HG03045 (cell line): ENCODE measurements at regions not wholly inside any gene's neighbourhood (a gene's known extent, or its start where the extent isn't known, plus 50 kb on each side); places are given as distances from the start of the nearest gene placed in this dataset.
"Not testable (repeated sequence)": the region's sequence is repeated elsewhere in the genome, so short reads cannot be mapped to it uniquely, and the experiment has no call there.

Source experiments
- ATAC-seq: cut with Tn5 transposase; IDR thresholded peaks from one replicate; pipeline ENCODE4 v1.9.1; 2021; ENCODE audit warnings: mild to moderate bottlenecking, moderate library complexity; ENCODE audit not compliant: unreplicated experiment

DNA sequence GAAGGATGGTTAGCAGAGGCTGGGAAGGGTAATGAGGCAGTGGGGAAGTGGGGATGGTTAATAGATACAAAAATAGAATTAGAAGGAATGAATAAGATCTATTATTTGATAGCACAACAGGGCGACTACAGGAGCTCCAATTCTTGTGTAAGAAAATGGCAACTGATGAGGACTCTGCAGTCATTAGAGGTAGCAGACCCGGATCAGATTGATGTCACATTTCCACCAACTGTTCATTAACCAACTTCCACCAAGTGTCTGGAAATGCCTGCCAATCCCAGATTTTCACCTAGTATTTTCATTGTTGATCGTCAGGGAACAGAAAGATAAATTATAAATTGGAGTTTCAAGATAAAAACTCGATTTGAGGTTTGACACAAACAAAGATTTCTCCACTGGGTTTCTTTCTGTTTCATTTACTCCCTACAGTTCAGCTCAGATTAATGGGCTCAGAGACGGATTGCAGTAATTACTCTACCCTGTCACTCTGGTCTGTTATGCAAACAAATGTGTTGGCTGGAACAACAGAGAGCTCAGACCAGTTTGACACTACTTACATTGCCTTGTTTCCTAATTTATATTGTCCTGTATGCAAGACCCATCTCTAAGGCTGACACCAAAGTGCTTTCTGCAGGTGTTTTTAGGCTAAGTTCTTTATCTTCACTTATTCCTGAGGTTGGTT, 909.2 kb upstream of the PRKX start:
- ATAC-seq, result no peak

GRCh38 chrX:4613651-4614050, 900.2 kb upstream of the PRKX start:
- not testable (repeated sequence) for ATAC-seq

DNA sequence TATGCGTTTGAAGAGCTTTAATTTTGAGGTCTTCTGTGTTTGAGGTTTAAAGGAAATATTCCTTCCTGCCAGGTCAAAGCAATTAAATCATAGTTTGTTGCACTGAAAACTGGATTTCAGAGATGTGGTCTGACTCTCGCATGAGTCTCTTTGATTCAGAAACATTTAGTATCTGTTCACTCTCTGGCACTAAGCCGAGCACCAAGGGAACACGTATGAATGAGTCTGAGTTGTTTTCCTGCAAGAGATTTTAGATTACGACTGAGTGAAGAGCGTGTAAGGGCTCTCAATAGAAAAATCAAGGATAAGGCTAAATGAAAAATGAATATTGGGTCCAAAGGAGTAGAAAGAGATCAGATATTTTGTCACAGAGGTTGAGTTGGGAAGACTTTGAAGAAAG, 875.4 kb upstream of the PRKX start:
- ATAC-seq, result no peak

DNA sequence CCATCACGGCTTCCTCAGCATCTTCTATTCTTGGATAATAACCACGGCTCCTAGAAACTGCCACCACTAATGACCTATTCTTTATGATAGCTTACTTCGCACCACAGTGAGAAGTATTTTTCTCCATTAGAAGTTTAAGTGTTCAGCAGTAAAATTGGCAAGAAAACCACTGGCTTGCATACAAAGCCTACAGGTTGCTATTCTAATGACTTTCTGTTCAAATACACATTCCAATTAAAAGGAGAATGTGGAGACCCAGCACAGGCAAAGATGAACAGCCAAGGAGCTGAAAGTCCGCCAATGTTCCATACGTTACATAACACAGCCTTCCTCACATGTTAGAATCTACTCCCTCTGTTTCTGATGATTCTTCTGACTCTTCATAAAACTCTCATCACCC, 875.0 kb upstream of the PRKX start:
- no peak for ATAC-seq

- no peak for ATAC-seq
Observed at GRCh38 chrX:4588056-4588455, 874.6 kb upstream of the PRKX start.

GRCh38 chrX:4579999-4580398, 866.5 kb upstream of the PRKX start:
- ATAC-seq, result no peak

DNA sequence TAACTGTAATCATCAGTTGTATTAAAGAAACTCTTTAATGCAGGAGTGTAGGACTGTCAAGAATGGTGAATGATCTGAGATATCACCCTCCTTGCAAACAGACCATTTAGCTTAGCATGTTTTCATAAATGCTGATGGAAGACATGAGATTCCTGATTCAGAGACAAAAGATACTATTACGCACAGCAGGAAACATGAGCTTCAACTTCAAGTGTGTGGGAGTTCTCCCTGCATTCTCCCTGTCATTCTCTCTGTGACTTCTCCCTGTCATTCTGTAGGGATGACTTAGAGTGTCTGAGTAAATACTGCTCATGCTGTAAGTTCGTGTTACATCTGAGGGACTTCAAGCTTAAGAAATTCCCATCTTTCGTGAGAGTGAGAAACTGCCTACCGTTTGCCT, 866.0 kb upstream of the PRKX start:
- no peak for ATAC-seq

GRCh38 chrX:4572691-4573090, 859.2 kb upstream of the PRKX start:
- ATAC-seq, result no peak

DNA sequence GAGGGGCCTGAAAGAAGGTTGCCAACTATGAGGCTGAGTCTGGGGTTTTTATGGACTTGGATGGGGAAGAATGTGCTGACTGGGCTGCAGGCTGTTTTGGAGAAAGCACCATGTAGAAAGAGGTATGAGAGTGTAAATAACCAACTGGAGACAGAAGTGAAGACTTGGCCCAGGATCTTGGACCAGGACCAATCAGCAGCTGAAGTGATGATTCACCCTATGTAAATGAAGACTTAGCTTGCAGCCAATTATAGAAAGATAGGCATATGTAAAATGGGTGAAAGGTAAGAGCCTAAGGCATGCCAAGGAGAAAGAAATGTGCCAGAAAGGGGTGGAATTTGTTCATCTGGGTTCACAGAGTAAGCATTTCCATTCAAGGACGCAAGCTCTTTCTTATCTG, 856.7 kb upstream of the PRKX start:
- no peak for ATAC-seq

DNA sequence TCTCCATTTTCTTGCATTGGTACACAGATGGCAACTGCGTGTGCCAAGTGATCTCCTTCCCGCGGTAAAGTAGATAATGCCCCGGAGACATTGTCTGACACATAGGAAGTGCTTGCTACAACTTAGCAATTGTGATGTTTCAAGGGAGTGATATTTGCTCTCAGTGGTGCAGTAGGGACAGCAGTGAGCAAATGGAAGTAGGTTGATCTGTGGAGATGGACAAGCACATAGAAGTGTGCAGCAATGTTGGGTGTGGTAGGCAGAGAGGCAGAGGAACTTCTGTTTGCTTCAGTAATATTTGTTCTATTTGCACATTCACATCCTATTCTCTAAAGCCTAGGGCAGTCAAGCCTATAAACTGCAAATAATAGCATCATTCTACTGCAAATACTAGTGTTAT, 846.7 kb upstream of the PRKX start:
- ATAC-seq, result no peak

DNA sequence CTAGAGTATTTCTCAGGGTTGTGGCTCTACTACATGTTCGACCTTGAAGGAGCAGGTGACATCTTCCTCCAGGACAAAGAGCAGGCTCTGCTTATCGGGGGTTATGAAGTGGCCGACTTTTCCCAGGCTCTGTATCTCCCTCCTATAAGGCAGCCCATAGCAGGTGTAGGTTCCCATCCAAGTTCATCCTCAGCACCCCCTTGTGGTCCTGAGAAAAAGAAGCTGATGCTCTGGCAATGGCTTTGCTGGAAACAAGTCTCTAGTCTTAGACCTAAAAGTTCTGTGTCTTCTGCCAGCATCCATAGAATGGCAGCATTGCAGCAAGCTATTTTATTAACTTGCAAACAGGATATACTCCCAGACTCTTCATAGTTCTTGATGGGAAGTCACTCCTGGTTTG, 836.6 kb upstream of the PRKX start:
- ATAC-seq, result no peak

- no peak for ATAC-seq
Observed at GRCh38 chrX:4547213-4547836, 833.9 kb upstream of the PRKX start.

- not testable (repeated sequence) for ATAC-seq
Observed at GRCh38 chrX:4546178-4546577, 832.7 kb upstream of the PRKX start.

- no peak for ATAC-seq
Observed at GRCh38 chrX:4528247-4528646, 814.8 kb upstream of the PRKX start.

- ATAC-seq, result no peak
Observed at GRCh38 chrX:4485912-4486311, 772.5 kb upstream of the PRKX start.

- ATAC-seq, result no peak
Observed at GRCh38 chrX:4484266-4484665, 770.8 kb upstream of the PRKX start.

- ATAC-seq, result no peak
Observed at GRCh38 chrX:4451591-4451990, 738.1 kb upstream of the PRKX start.

DNA sequence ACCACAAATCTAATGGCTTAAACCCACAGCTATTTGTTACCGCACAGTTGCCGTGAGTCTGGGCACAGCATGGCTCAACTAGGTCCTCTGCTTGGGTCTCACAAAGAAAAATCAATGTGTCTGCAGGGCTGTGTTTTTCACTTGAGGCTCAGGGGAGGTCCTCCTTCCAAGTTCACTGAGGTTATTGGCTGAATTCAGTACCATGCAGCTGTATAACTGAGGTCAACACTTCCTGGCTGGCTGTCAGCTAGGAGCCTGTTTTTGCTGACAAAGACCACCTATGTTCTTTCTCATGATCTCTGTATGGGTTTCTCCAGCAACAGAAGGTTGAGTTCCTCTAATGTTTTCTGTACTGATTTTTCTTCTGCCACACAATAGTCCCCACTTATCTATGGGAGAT, 736.7 kb upstream of the PRKX start:
- ATAC-seq, result no peak

DNA sequence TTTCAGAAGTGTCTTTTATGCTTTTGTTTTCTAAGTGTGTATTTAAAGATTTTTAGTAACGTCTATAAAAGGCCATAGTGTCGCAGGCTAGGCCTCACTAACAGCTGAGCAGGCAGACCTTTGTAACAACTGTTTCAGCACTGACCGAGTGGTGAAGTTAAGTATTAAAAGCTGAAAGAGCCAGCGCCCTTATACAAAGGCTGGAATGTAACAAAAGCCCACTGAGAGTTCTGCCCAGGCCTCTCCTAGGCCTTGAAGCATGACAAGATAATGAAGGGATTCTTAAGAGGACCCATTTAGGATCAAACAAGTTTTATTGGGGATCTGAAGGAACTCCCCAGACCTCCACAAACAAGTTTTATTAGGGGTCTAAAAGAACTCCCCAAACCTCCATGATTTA, 722.5 kb upstream of the PRKX start:
- ATAC-seq, result no peak

- no peak for ATAC-seq
Observed at GRCh38 chrX:4397471-4397870, 684.0 kb upstream of the PRKX start.

- ATAC-seq, result no peak
Observed at GRCh38 chrX:4382273-4382672, 668.8 kb upstream of the PRKX start.

DNA sequence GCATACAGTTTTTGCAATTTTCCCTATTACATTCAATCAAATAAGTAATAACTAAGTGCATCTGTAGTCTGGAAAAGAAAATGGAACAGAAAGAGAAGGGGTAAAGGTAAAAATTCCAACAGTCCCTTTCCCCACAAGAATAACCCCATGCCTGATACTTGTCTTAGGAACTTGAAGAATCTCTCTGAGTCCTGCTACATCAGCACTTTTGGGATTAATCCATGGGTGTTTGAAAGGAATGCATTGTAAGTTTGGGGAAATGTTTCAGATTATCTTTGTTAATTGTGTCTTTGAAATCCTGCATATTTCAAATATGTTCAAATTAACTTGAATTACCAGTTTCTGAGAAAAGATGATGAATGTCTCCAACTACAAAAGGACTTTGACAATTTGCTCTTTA, 667.3 kb upstream of the PRKX start:
- no peak for ATAC-seq

- no peak for ATAC-seq
Observed at GRCh38 chrX:4379071-4379470, 665.6 kb upstream of the PRKX start.
